Skeletal muscle tissue (tissue), 3 donors: ENCODE measurements at regions not wholly inside any gene's neighbourhood (a gene's known extent, or its start where the extent isn't known, plus 50 kb on each side); places are given as distances from the start of the nearest gene placed in this dataset.

Experiments used
- H3K27ac ChIP-seq: one replicate; pipeline ENCODE4 v1.7.0; 2013; ENCODE audit warnings: mild to moderate bottlenecking, low read depth, low read length, inconsistent platforms
- H3K27me3 ChIP-seq, 3 donors: one replicate each; pipeline ENCODE4 v1.7.0; 2013; ENCODE audit warnings: low read length in 3 of 3; ENCODE audit not compliant: control insufficient read depth in 3 of 3, insufficient read depth in 3 of 3
- H3K36me3 ChIP-seq, 3 donors: one replicate each; pipeline ENCODE4 v1.7.0; 2013; ENCODE audit warnings: low read length in 3 of 3; ENCODE audit not compliant: control insufficient read depth in 3 of 3, insufficient read depth in 3 of 3
- H3K4me1 ChIP-seq, 3 donors: one replicate each; pipeline ENCODE4 v1.7.0; 2013; ENCODE audit warnings: low read length in 3 of 3, mild to moderate bottlenecking in 3 of 3; ENCODE audit not compliant: control insufficient read depth in 3 of 3, insufficient read depth in 3 of 3
- H3K4me3 ChIP-seq, 3 donors: one replicate each; pipeline ENCODE4 v1.7.0; 2013; ENCODE audit warnings: low read length in 3 of 3
- H3K9ac ChIP-seq, 3 donors: one replicate each; pipeline ENCODE4 v1.7.0; 2013; ENCODE audit warnings: low read length in 3 of 3, mild to moderate bottlenecking in 3 of 3, moderate library complexity in 2 of 3, low read depth in 1 of 3
- H3K9me3 ChIP-seq, 3 donors: one replicate each; pipeline ENCODE4 v1.7.0; 2013; ENCODE audit warnings: low read length in 3 of 3; ENCODE audit not compliant: control insufficient read depth in 3 of 3
- donor health status: Osteomylitis.

DNA sequence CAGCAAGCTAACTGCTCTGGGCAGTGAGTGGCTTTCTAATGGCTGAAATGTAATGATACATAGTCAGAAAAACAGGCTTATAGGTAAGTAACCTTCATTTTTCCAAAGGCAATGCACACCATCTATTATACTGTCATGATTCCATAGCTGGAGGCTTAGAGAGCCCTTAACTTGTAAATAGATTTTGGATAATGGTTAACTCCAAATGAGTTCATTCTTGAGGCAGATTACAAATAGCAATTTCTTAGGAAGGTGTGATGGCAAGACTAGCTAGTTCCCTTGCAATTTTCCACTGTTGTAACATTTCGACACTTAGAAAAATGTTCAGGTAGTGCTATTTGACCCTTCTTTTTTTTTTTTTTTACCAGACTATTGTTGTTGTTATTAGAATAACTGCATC is 789.8 kb upstream of the PCDH9 start:
- no peaks in the 10 kb centered on the region for H3K27me3 ChIP-seq
- no peak overlapping the region for H3K27ac ChIP-seq
- no peaks in the 10 kb centered on the region for H3K4me1 ChIP-seq
- no peaks in the 10 kb centered on the region for H3K36me3 ChIP-seq
- no peak overlapping the region for H3K9ac ChIP-seq
- H3K4me3 ChIP-seq, result no peak overlapping the region
- H3K9me3 ChIP-seq, result no peaks in the 10 kb centered on the region

DNA sequence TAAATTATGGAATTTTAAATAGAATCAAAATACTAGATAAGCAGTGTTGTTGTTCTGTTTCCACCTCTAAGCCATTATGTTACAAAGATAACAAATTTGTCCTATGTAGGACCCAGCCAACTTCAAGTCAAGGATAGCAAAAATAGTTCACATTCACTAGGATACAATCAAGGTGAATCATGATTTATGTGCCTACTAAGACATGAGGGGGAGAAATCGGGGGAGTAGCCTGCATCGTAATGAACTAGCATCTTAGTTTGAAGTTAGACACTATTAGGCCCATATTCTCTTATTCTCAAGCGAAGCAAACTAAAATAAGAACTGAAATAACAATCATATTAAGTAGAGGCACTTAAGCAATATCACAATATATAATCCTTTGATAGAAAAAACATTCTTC is 779.4 kb upstream of the PCDH9 start:
- Histone ChIP-seq H3K27ac (no peak overlapping the region), H3K9ac (no peak overlapping the region), H3K9me3 (peaks cover 0 to 4% (median 0%) of the 10 kb centered on the region in 3 donors), H3K27me3 (no peaks in the 10 kb centered on the region), H3K4me3 (no peak overlapping the region), H3K4me1 (no peaks in the 10 kb centered on the region), H3K36me3 (no peaks in the 10 kb centered on the region)

DNA sequence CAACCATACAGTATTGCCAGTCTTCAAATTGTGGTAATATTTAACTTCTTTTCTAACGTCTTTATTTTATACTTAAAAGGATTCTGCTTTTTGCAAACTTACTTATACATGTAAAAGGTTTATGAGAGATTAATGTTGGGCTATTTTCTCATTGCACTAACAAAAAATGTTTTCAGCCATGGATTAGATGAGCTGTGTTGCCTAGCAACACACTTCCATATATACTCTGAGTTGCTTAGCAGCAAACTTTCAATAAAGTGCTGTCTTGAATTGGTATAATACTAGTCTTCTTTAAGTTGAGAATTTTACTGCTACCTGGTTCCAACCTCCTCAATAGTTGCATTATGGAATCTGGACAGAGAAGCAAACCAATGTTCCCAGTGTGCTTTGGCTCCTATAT is 777.4 kb upstream of the PCDH9 start:
- no peak overlapping the region for H3K9ac ChIP-seq
- H3K27me3 ChIP-seq, result no peaks in the 10 kb centered on the region
- H3K4me3 ChIP-seq, result no peak overlapping the region
- no peaks in the 10 kb centered on the region for H3K36me3 ChIP-seq
- H3K27ac ChIP-seq, result no peak overlapping the region
- peaks cover 0 to 4% (median 0%) of the 10 kb centered on the region in 3 donors for H3K9me3 ChIP-seq
- no peaks in the 10 kb centered on the region for H3K4me1 ChIP-seq

DNA sequence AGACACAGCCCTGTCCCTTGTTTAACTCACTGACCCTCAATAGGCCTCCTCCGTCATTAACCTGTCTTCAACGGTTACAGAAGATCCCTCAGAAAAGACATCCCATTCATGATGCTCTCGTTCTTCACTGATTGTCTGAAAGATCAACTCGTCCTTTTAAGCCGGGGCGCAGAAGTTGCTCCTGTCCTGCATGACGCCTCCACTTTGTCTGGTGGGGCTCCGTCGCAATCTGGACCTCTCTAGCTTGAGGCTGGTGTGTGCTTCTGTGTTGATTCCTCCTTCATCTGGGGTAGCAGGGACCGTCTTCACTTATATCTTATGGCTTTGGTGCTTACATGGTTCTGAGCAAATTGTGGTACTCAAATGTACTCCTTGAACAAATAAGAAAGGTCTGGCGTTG is 766.0 kb upstream of the PCDH9 start:
- Histone ChIP-seq H3K9ac (no peak overlapping the region), H3K4me1 (no peaks in the 10 kb centered on the region), H3K36me3 (no peaks in the 10 kb centered on the region), H3K9me3 (no peaks in the 10 kb centered on the region), H3K27ac (no peak overlapping the region), H3K27me3 (no peaks in the 10 kb centered on the region), H3K4me3 (no peak overlapping the region)

DNA sequence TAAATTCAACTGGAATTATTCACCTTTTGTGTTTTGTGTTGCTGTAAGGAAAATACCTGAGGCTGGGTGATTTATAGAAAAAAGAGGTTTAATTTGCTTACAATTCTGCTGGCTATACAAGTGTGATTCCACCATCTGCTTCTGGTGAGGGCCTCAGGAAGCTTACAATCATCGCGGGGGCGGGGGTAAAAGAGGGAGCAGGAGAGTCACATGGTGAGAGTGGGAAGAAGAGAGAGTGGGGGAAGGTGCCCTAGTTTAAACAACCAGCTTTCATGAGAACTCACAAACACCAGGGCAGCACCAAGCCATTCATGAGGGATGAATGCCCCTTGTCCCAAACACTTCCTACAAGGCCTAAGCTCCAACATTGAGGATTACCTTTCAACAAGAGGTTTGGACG is 760.7 kb upstream of the PCDH9 start:
- Histone ChIP-seq H3K9ac (no peak overlapping the region), H3K27ac (no peak overlapping the region), H3K9me3 (no peaks in the 10 kb centered on the region), H3K4me3 (no peak overlapping the region), H3K36me3 (no peaks in the 10 kb centered on the region), H3K4me1 (no peaks in the 10 kb centered on the region), H3K27me3 (no peaks in the 10 kb centered on the region)

DNA sequence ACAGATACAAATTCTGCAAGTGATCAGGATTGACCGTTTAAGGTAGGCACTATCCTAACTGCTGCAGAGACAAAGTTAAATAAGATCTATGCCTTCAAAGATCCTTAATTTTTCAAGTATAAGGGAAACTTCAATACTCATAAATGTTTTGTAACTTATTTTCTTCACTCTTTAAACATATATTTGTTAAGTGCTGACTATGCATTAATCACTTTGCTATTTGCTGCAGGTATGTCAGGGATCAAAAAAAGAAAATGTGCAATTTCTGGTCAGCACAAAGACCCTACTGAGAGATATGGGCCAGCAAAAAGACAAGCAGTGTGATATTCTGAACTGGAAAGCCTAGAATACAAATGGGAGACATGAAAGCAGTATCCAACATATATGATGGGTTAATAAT is 756.1 kb upstream of the PCDH9 start:
- Histone ChIP-seq H3K27ac (no peak overlapping the region), H3K4me3 (no peak overlapping the region), H3K9me3 (no peaks in the 10 kb centered on the region), H3K4me1 (no peaks in the 10 kb centered on the region), H3K27me3 (no peaks in the 10 kb centered on the region), H3K36me3 (no peaks in the 10 kb centered on the region), H3K9ac (no peak overlapping the region)

DNA sequence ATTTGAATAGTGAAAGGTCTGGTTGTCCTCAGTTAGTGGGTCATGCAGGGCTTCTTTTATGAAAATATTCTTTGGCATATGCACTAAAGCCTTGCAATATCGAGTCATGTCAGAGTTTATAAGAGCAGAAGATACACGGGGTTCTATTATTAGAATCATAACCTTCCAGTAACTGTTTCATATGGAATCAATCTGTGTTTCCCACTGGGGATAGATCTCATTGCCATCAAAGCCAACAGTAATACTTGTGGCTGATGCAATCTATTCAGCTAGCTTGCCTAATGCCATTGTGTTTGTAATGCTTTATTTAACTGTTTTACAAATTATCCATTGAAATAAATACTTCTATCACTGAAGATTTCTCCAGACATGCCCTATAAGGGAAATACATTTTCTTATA is 746.9 kb upstream of the PCDH9 start:
- no peaks in the 10 kb centered on the region for H3K36me3 ChIP-seq
- H3K27me3 ChIP-seq, result no peaks in the 10 kb centered on the region
- no peak overlapping the region for H3K9ac ChIP-seq
- peaks cover 0 to 2% (median 0%) of the 10 kb centered on the region in 3 donors for H3K9me3 ChIP-seq
- no peak overlapping the region for H3K4me3 ChIP-seq
- no peaks in the 10 kb centered on the region for H3K4me1 ChIP-seq
- H3K27ac ChIP-seq, result no peak overlapping the region

DNA sequence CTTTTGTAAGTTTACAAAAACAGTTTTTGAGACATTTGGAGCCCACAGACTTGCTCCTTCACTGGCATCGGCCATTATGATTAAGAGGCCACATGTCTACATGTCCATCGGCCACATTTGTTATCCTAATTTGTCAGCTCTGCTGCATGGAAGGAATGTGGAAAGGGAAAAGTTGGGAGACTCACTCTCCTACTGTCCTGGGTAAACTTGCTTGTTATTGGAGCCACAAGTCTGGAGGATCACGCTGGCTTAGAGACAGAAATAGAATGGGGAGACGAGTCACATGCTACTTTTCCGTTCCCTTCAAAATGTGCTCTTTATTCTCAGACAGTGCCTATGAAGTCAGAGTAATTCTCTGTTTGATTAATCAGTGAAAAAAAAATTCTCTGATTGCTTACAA is 741.2 kb upstream of the PCDH9 start:
- Histone ChIP-seq H3K27me3 (no peaks in the 10 kb centered on the region), H3K9me3 (no peaks in the 10 kb centered on the region), H3K4me1 (no peaks in the 10 kb centered on the region), H3K36me3 (no peaks in the 10 kb centered on the region), H3K27ac (no peak overlapping the region), H3K9ac (no peak overlapping the region), H3K4me3 (no peak overlapping the region)

DNA sequence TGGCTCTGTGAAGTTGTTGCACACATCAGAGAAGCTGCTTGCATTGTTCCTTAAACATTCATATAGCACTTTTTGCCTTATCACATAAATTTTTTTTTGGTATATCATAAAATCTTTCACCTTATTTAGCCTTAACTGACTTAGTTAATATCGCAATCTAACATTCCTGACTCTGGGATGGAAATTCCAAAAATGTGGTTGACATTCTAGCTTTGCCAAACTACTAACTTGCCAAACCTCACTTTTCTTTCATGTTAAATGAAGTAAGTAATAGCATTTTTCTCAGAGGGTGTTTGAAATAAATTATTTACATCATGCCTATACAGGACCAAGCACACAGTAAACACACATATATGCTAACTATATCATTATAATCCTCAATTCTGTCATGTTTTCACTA is 736.9 kb upstream of the PCDH9 start:
- Histone ChIP-seq H3K4me1 (no peaks in the 10 kb centered on the region), H3K36me3 (no peaks in the 10 kb centered on the region), H3K27ac (no peak overlapping the region), H3K9me3 (no peaks in the 10 kb centered on the region), H3K9ac (no peak overlapping the region), H3K4me3 (no peak overlapping the region), H3K27me3 (no peaks in the 10 kb centered on the region)

DNA sequence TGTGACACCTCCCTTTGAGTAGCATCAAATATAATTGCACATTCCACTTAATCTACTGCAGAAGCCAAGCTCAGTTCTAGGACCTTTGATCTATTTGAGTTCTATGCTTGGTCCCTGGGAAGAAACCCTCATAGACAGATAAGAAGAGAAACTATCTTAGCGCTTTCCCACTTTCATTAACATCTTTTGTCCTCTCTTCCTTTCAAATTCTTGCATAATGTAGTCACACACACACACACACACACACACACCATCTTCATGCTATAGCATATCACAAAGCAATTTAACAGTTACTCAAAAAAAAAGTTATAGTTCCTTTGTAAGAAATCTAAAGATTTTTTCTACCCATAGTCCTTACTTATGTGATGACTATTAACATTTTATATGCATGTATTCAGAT is 735.9 kb upstream of the PCDH9 start:
- Histone ChIP-seq H3K27ac (no peak overlapping the region), H3K4me3 (no peak overlapping the region), H3K9me3 (no peaks in the 10 kb centered on the region), H3K9ac (no peak overlapping the region), H3K36me3 (no peaks in the 10 kb centered on the region), H3K4me1 (no peaks in the 10 kb centered on the region), H3K27me3 (no peaks in the 10 kb centered on the region)

DNA sequence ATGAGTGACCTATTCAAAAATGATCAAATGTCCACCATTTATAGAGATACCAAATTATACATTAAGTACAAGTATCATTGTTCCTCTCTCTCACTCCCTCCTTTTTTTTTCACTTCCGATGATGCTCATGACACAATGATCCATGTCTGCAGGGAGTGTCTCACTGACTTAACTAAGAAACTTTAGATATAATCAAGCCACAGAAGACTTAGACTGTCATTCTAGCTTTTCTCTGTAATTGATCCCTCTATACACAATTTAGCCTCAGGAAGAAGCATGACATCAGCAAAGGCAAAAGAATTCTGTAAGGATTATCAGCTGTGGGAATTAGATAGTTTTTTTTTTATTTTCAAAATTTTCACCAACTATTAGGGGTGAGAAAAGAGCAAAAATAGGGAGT is 734.9 kb upstream of the PCDH9 start:
- Histone ChIP-seq H3K27me3 (no peaks in the 10 kb centered on the region), H3K9ac (no peak overlapping the region), H3K27ac (no peak overlapping the region), H3K36me3 (no peaks in the 10 kb centered on the region), H3K4me3 (no peak overlapping the region), H3K4me1 (no peaks in the 10 kb centered on the region), H3K9me3 (no peaks in the 10 kb centered on the region)
